Thoracic aorta (tissue), 2 donors: ENCODE measurements at regions not wholly inside any gene's neighbourhood (a gene's known extent, or its start where the extent isn't known, plus 50 kb on each side); places are given as distances from the start of the nearest gene placed in this dataset.

Experiments
- ATAC-seq: fragments of 150-250 bp; one replicate; pipeline ENCODE4 v1.8.0; 2017; ENCODE audit warnings: low read depth; ENCODE audit not compliant: insufficient number of reproducible peaks, low FRiP score
- DNase-seq: peaks from one replicate; pipeline ENCODE4 v3.0.0-alpha.2; 2020; ENCODE audit warnings: low spot score
- H3K27ac ChIP-seq, 2 donors: fragments of 200-600 bp; sonication (generic); 1 replicate in 1 of 2; 2 replicates in 1 of 2; pipeline ENCODE4 v1.5.1; 2016; ENCODE audit warnings: mild to moderate bottlenecking in 2 of 2, moderate library complexity in 2 of 2
- H3K27me3 ChIP-seq: fragments of 200-600 bp; sonication (generic); replicated peaks from 2 replicates; pipeline ENCODE4 v1.6.0; 2016; ENCODE audit warnings: mild to moderate bottlenecking; ENCODE audit not compliant: insufficient read depth
- H3K36me3 ChIP-seq: fragments of 200-600 bp; sonication (generic); one replicate; pipeline ENCODE4 v1.5.1; 2016
- H3K4me1 ChIP-seq, 2 donors: fragments of 200-600 bp; sonication (generic); 1 replicate in 1 of 2; 2 replicates in 1 of 2; pipeline versions ENCODE4 v1.5.1 to v1.6.0; 2016; ENCODE audit warnings: low read depth in 2 of 2, mild to moderate bottlenecking in 1 of 2; ENCODE audit not compliant: control insufficient read depth in 1 of 2
- H3K4me3 ChIP-seq: fragments of 200-600 bp; sonication (generic); 2 replicates; pipeline ENCODE4 v1.5.1; 2016; ENCODE audit warnings: mild to moderate bottlenecking
- H3K9me3 ChIP-seq: fragments of 200-600 bp; sonication (generic); 2 replicates; pipeline ENCODE4 v1.5.1; 2016
- CTCF ChIP-seq: fragments of 200-600 bp; sonication (generic); IDR thresholded peaks from one replicate; pipeline ENCODE4 v1.5.1; 2019; ENCODE audit warnings: antibody characterized with exemption

GRCh38 chrX:22343192-22343591 is 70.5 kb downstream of the CBLL2 start:
- no peak for DNase-seq
- Histone ChIP-seq H3K4me3 (no peak overlapping the region), H3K27ac (no peak overlapping the region), H3K9me3 (no peaks in the 10 kb centered on the region), H3K27me3 (no peaks in the 10 kb centered on the region), H3K36me3 (no peaks in the 10 kb centered on the region), H3K4me1 (no peaks in the 10 kb centered on the region)
- no peak for TF ChIP-seq CTCF
- ATAC-seq = no peak

GRCh38 chrX:22345884-22346283 is 73.2 kb downstream of the CBLL2 start:
- no peak for DNase-seq
- Histone ChIP-seq H3K9me3 (no peaks in the 10 kb centered on the region), H3K4me1 (no peaks in the 10 kb centered on the region), H3K27ac (no peak overlapping the region), H3K4me3 (no peak overlapping the region), H3K27me3 (no peaks in the 10 kb centered on the region), H3K36me3 (no peaks in the 10 kb centered on the region)
- ATAC-seq = no peak
- no peak for TF ChIP-seq CTCF

GRCh38 chrX:22347491-22347890 is 74.8 kb downstream of the CBLL2 start:
- H3K4me1 ChIP-seq = no peaks in the 10 kb centered on the region
- ATAC-seq = no peak

GRCh38 chrX:22349116-22349515 is 76.4 kb downstream of the CBLL2 start:
- no peaks in the 10 kb centered on the region for H3K36me3 ChIP-seq
- ATAC-seq (no peak), DNase-seq (no peak)
- H3K27ac ChIP-seq = no peak overlapping the region
- no peak for TF ChIP-seq CTCF
- no peaks in the 10 kb centered on the region for H3K4me1 ChIP-seq
- H3K4me3 ChIP-seq = no peak overlapping the region
- no peaks in the 10 kb centered on the region for H3K9me3 ChIP-seq
- no peaks in the 10 kb centered on the region for H3K27me3 ChIP-seq

More at GRCh38 chrX:22347491-22347890, 74.8 kb downstream of the CBLL2 start:
- H3K36me3 ChIP-seq = no peaks in the 10 kb centered on the region
- no peak for DNase-seq
- no peaks in the 10 kb centered on the region for H3K27me3 ChIP-seq
- H3K9me3 ChIP-seq = no peaks in the 10 kb centered on the region
- H3K4me3 ChIP-seq = no peak overlapping the region
- no peak for TF ChIP-seq CTCF
- H3K27ac ChIP-seq = no peak overlapping the region

- Histone ChIP-seq H3K4me1 (no peaks in the 10 kb centered on the region), H3K27ac (no peak overlapping the region), H3K4me3 (no peak overlapping the region), H3K36me3 (no peaks in the 10 kb centered on the region), H3K27me3 (no peaks in the 10 kb centered on the region), H3K9me3 (no peaks in the 10 kb centered on the region)
- ATAC-seq (no peak), DNase-seq (no peak)
- no peak for TF ChIP-seq CTCF
These were observed 78.4 kb downstream of the CBLL2 start for GRCh38 chrX:22351076-22351475.
